ENCODE measurements at regions not wholly inside any gene's neighbourhood (a gene's known extent, or its start where the extent isn't known, plus 50 kb on each side); places are given as distances from the start of the nearest gene placed in this dataset.

- TF ChIP-seq CTCF (IDR thresholded peaks at IDR 0.05) (no peak), POLR2A (IDR thresholded peaks at IDR 0.05) (no peak), POLR2AphosphoS5 (IDR thresholded peaks at IDR 0.05) (no peak), EP300 (IDR thresholded peaks at IDR 0.05) (no peak)
These were observed 87.8 kb downstream of the CCDC71L start for GRCh38 chr7:106573125-106573663.

All from sigmoid colon (tissue), 4 donors.